CD4-positive, alpha-beta T cell treated with Interleukin-1 beta for 1 hour (primary cell): ENCODE measurements at regions not wholly inside any gene's neighbourhood (a gene's known extent, or its start where the extent isn't known, plus 50 kb on each side); places are given as distances from the start of the nearest gene placed in this dataset.
"Not testable (repeated sequence)": the region's sequence is repeated elsewhere in the genome, so short reads cannot be mapped to it uniquely, and the experiment has no call there.

Experiments used
- DNase-seq, 2 donors: peaks; one replicate each; pipeline ENCODE4 v3.0.0-alpha.2; 2020 to 2022

- DNase-seq, result not testable (repeated sequence)
These were observed 4157.8 kb upstream of the TPTE start for GRCh38 chr21:6363591-6363990.

GRCh38 chr21:6368824-6369223 lies 4152.6 kb upstream of the TPTE start:
- DNase-seq, result not testable (repeated sequence)

GRCh38 chr21:6373253-6373652 lies 4148.1 kb upstream of the TPTE start:
- DNase-seq, result not testable (repeated sequence)

- DNase-seq, result peak in 1 of 2 donors; percentile 4
These were observed 4147.2 kb upstream of the TPTE start for GRCh38 chr21:6374232-6374631.

- DNase-seq, result not testable (repeated sequence)
These were observed 4146.5 kb upstream of the TPTE start for GRCh38 chr21:6374926-6375325.

GRCh38 chr21:6375776-6376175 lies 4145.6 kb upstream of the TPTE start:
- DNase-seq, result not testable (repeated sequence)

- DNase-seq, result not testable (repeated sequence)
These were observed 4144.9 kb upstream of the TPTE start for GRCh38 chr21:6376321-6377070.
